Uterus (tissue), 3 donors: ENCODE measurements at regions not wholly inside any gene's neighbourhood (a gene's known extent, or its start where the extent isn't known, plus 50 kb on each side); places are given as distances from the start of the nearest gene placed in this dataset.

Experiments
- DNase-seq, 2 donors: peaks; one replicate each; pipeline ENCODE4 v3.0.0-alpha.2; 2019 to 2020
- H3K27ac ChIP-seq, 2 donors: fragments of 200-600 bp; sonication (generic); 1 replicate in 1 of 2; 2 replicates in 1 of 2; pipeline ENCODE4 v1.5.1; 2016 to 2018
- H3K27me3 ChIP-seq, 2 donors: fragments of 200-600 bp; sonication (generic); one replicate each; pipeline ENCODE4 v1.5.1; 2018 to 2019; ENCODE audit warnings: control low read depth in 1 of 2
- H3K36me3 ChIP-seq, 2 donors: fragments of 200-600 bp; sonication (generic); one replicate each; pipeline ENCODE4 v1.5.1; 2019; ENCODE audit warnings: control low read depth in 1 of 2
- H3K4me1 ChIP-seq, 2 donors: fragments of 200-600 bp; sonication (generic); one replicate each; pipeline ENCODE4 v1.5.1; 2018 to 2019; ENCODE audit warnings: control low read depth in 1 of 2
- H3K4me3 ChIP-seq, 2 donors: fragments of 200-600 bp; sonication (generic); 1 replicate in 1 of 2; 2 replicates in 1 of 2; pipeline ENCODE4 v1.5.1; 2018 to 2019; ENCODE audit warnings: mild to moderate bottlenecking in 1 of 2
- H3K9me3 ChIP-seq, 2 donors: fragments of 200-600 bp; sonication (generic); one replicate each; pipeline ENCODE4 v1.5.1; 2019; ENCODE audit warnings: control low read depth in 1 of 2
- CTCF ChIP-seq, 4 experiments: fragments of 200-600 bp in 2 of 4; fragments of 450-650 bp in 2 of 4; sonication (generic) in 2 of 4; IDR thresholded peaks; one replicate each; pipeline ENCODE4 v1.5.1; 2016 to 2019; ENCODE audit warnings: antibody characterized with exemption in 4 of 4, mild to moderate bottlenecking in 2 of 4, moderate library complexity in 1 of 4
- POLR2A ChIP-seq, 2 donors: fragments of 450-650 bp; IDR thresholded peaks; one replicate each; pipeline ENCODE4 v1.6.1; 2016; ENCODE audit warnings: antibody characterized with exemption in 2 of 2, mild to moderate bottlenecking in 1 of 2, moderate library complexity in 1 of 2
- intact Hi-C: fragments of 100-400 bp; cut with DNase I; formaldehyde crosslinking; loops from one replicate; pipeline ENCODE4 v1.15.1; 2023; ENCODE audit warnings: low total_unique reads
- donor health status: DM: yes; HTN: yes; CAD: no.

GRCh38 chr2:125643128-125643527, 1012.8 kb upstream of the GYPC start:
- H3K4me3 ChIP-seq: no peak overlapping the region

GRCh38 chr2:125643585-125643984, 1012.4 kb upstream of the GYPC start:
- no peaks in the 10 kb centered on the region for H3K4me1 ChIP-seq
- H3K9me3 ChIP-seq: no peaks in the 10 kb centered on the region
- intact Hi-C loops: no loop called here
- H3K36me3 ChIP-seq: no peaks in the 10 kb centered on the region
- H3K27ac ChIP-seq: no peak overlapping the region
- TF ChIP-seq POLR2A (IDR thresholded peaks at IDR 0.05): no peak
- no peak for TF ChIP-seq CTCF (IDR thresholded peaks at IDR 0.05)
- no peaks in the 10 kb centered on the region for H3K27me3 ChIP-seq
- H3K4me3 ChIP-seq: no peak overlapping the region
- DNase-seq: no peak

More at GRCh38 chr2:125643128-125643527, 1012.8 kb upstream of the GYPC start:
- no peak for DNase-seq
- H3K27me3 ChIP-seq: no peaks in the 10 kb centered on the region
- no peaks in the 10 kb centered on the region for H3K4me1 ChIP-seq
- H3K9me3 ChIP-seq: no peaks in the 10 kb centered on the region
- H3K36me3 ChIP-seq: no peaks in the 10 kb centered on the region
- no peak for TF ChIP-seq CTCF (IDR thresholded peaks at IDR 0.05)
- no peak for TF ChIP-seq POLR2A (IDR thresholded peaks at IDR 0.05)
- intact Hi-C loops: no loop called here
- no peak overlapping the region for H3K27ac ChIP-seq

- TF ChIP-seq POLR2A (IDR thresholded peaks at IDR 0.05) (no peak), CTCF (IDR thresholded peaks at IDR 0.05) (no peak)
- H3K9me3 ChIP-seq: no peaks in the 10 kb centered on the region
- intact Hi-C loops: no loop called here
- no peaks in the 10 kb centered on the region for H3K4me1 ChIP-seq
- no peaks in the 10 kb centered on the region for H3K27me3 ChIP-seq
- no peak overlapping the region for H3K27ac ChIP-seq
- DNase-seq: no peak
- H3K4me3 ChIP-seq: no peak overlapping the region
- H3K36me3 ChIP-seq: no peaks in the 10 kb centered on the region
These were observed 1011.7 kb upstream of the GYPC start for GRCh38 chr2:125644257-125644656.

- intact Hi-C loops: no loop called here
These were observed 1003.7 kb upstream of the GYPC start for GRCh38 chr2:125652280-125652679.

GRCh38 chr2:125654226-125654625, 1001.7 kb upstream of the GYPC start:
- no peak for DNase-seq
- H3K4me1 ChIP-seq: no peaks in the 10 kb centered on the region
- no peak overlapping the region for H3K4me3 ChIP-seq
- intact Hi-C loops: no loop called here
- no peaks in the 10 kb centered on the region for H3K27me3 ChIP-seq
- H3K27ac ChIP-seq: no peak overlapping the region
- no peak for TF ChIP-seq POLR2A (IDR thresholded peaks at IDR 0.05)
- TF ChIP-seq CTCF (IDR thresholded peaks at IDR 0.05): no peak
- H3K9me3 ChIP-seq: no peaks in the 10 kb centered on the region
- H3K36me3 ChIP-seq: no peaks in the 10 kb centered on the region

More at GRCh38 chr2:125652280-125652679, 1003.7 kb upstream of the GYPC start:
- no peak overlapping the region for H3K4me3 ChIP-seq
- H3K27ac ChIP-seq: no peak overlapping the region
- H3K36me3 ChIP-seq: no peaks in the 10 kb centered on the region
- TF ChIP-seq POLR2A (IDR thresholded peaks at IDR 0.05) (no peak), CTCF (IDR thresholded peaks at IDR 0.05) (no peak)
- no peak for DNase-seq
- H3K9me3 ChIP-seq: no peaks in the 10 kb centered on the region
- no peaks in the 10 kb centered on the region for H3K27me3 ChIP-seq
- no peaks in the 10 kb centered on the region for H3K4me1 ChIP-seq
